ENCODE measurements at regions not wholly inside any gene's neighbourhood (a gene's known extent, or its start where the extent isn't known, plus 50 kb on each side); places are given as distances from the start of the nearest gene placed in this dataset.

DNA sequence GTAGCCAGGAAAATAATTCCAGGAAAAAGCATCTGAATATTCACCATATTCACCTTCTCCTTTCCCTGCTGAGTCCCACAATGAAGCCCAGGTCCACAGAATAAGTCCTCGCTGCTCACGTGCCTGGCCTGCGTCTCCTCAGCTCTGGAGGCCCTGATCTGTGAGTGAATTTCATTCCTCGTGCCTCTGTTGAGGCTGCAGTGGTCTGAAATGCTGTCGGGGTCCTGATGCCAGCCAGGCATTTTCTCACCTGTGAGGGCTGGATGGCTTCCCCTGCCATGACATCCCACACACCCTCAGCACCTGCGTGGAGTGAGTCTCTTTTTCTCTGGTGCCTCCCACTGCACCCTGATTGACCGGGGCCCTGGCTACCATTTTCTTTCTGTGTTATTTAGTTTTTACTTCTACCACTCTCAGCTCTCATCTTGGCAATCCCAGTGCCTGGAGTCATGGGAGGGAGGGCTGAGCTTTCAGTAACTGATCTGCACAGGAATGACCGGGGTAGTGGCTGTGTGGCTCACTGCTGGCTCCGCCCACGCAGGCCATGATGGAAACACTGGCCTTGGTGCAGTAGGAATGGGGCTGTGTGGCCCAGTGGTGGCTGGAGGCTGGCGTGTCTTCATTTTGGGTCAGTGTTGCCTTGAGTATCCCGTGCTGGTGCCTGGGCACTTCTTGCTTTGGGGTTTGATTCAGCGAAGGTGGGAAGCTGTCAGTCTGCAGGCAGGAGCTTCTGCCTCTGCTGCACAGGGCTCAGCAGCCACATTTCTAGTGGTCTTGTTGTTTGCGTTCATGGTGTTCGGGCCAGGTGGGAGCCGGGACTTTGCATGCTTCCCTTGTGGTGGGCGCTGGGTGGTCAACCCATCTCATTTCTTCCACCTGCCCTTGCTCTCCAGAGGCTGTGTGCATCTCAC, 807.2 kb downstream of the TBC1D22A start:
- TF ChIP-seq EZH2 (IDR thresholded peaks at IDR 0.05; ENCODE audit: low read length, unreplicated experiment): no peak
- TF ChIP-seq, protein P1, sequence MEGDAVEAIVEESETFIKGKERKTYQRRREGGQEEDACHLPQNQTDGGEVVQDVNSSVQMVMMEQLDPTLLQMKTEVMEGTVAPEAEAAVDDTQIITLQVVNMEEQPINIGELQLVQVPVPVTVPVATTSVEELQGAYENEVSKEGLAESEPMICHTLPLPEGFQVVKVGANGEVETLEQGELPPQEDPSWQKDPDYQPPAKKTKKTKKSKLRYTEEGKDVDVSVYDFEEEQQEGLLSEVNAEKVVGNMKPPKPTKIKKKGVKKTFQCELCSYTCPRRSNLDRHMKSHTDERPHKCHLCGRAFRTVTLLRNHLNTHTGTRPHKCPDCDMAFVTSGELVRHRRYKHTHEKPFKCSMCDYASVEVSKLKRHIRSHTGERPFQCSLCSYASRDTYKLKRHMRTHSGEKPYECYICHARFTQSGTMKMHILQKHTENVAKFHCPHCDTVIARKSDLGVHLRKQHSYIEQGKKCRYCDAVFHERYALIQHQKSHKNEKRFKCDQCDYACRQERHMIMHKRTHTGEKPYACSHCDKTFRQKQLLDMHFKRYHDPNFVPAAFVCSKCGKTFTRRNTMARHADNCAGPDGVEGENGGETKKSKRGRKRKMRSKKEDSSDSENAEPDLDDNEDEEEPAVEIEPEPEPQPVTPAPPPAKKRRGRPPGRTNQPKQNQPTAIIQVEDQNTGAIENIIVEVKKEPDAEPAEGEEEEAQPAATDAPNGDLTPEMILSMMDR (conservative IDR thresholded peaks at IDR 0.05; ENCODE audit: low read depth, low read length): no peak

Data from PC-3 (cell line).